Activated CD4-positive, alpha-beta T cell treated with anti-CD3 and anti-CD28 coated beads, Interleukin-2, amount 50 U/mL, for 16 hours (primary cell): ENCODE measurements at regions not wholly inside any gene's neighbourhood (a gene's known extent, or its start where the extent isn't known, plus 50 kb on each side); places are given as distances from the start of the nearest gene placed in this dataset.
"Not testable (repeated sequence)": the region's sequence is repeated elsewhere in the genome, so short reads cannot be mapped to it uniquely, and the experiment has no call there.

ENCODE experiments used
- DNase-seq: peaks from one replicate; pipeline ENCODE4 v3.0.0-alpha.2; 2020

DNA sequence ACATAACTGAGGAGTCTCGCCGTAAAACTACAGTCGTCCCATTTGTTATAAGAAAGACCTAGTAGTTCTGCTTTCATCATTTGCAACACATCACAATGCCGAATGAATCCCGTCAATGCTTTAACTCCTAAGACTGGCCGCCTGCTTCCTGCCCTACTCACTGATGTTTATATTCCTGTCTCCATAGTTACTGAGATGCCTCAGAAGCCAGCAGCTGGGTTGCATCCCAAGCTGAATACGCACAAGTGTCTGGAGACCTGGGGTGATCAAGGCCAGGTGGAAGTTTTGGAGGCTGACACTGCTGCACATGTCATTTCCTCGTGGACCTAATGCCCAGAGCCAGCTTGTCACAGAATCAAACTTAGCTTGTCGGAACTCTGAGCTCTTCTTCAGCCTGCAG is 95.2 kb upstream of the UBE2E1 start:
- no peak for DNase-seq

DNA sequence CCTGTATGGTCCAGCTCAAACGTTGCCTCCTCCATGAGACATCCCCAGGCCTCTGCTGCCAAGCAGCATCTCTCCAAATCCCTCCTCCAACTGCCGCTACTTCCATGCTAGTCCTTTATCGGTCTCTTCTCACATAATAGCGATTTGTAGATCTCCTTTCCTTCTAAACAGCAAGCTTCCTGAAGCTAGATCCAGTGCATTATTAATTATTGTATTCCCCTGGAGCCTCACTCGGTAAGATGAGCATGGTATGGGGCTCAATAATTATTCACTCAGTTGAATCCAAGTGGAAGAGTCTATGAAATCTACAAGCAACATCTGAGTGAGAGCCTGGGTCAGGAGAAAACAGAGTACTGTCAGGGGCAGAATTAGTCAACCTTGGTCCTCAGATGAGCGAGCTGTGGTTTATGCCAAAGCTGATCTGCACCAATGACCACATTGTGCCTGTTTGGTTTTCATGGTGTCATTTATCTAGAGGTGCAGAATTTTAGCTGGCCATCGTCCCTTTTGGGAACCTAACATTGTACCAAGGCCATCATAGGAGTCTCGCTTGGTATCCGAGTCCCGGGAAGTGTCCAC is 93.8 kb upstream of the UBE2E1 start:
- DNase-seq = peak; percentile 40

DNA sequence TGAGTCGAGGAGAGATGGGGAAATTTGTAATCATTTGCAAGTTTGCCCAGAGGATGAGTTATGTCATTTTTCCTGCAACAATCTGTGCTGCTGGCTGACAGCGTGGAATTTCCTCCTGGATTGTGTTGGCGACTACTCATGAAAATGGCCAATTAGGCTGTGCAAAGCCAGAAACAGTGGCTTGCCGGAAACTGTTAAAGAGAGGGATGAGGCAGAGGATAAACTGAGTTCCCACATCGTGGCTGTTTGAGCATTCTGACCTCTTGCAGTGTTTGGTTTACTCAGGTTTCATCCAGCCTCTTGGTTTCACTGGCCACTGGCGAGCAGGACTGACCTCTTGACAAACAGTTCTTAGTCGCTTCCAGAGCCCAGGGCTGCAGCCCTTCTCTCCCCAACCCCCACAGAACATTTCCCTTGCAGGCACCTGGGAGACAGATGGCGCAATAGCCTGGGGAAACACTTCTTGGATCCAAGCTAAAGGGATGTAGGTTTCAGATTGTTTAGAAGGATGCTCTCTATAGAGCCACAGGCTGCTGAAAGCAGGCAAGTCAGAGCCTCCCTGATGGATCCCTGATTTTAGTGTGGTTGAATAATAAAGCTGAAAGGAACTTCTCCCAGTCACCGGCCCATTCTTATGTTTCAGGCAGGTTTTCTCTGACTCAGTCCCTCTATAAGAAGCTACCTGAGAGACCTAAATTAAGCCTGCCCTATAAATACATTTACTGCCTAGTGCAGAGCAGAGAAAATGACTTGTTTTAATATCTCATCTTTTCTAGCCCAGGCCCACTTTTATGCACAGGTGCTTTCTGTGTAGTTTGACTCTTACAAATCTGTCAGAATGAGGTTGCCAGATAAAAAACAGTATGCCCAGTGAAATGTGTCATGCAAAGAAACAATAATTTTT is 92.8 kb upstream of the UBE2E1 start:
- no peak for DNase-seq

DNA sequence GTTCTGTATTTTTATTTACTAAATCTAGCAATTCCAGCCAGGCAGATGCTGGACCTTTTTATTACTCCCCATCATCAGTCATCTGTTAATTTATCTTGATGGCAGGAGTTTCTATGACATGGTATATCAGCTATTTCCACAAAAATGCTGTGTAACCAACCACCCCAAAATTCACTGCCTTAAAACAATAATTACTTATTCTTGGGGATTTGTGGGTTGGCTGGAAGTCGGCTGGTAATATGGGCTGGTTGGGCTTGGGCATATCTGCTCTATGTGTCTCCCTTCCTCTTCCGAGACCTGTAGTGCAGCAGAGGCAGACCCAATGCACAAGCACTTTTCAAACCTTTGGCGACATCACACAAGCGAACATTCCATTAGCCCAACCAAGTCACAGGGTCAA is 92.1 kb upstream of the UBE2E1 start:
- no peak for DNase-seq

DNA sequence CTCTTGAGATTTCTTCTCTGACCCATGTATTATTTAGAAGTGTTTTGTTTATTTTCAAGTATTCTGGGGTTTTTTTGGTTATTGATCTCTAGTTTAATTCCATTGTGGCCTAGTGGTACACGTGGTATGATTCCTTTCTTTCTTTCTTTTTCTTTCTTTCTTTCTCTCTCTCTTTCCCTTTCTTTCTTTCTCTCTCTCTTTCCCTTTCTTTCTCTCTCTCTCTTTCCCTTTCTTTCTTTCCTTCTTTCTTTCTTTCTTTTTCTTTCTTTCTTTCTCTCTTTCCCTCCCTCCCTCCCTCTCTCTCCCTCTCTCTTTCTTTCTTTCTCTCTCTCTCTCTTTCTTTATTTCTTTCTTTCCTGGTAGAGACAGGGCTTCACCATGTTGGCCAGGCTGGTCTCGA is 85.7 kb upstream of the UBE2E1 start:
- no peak for DNase-seq

DNA sequence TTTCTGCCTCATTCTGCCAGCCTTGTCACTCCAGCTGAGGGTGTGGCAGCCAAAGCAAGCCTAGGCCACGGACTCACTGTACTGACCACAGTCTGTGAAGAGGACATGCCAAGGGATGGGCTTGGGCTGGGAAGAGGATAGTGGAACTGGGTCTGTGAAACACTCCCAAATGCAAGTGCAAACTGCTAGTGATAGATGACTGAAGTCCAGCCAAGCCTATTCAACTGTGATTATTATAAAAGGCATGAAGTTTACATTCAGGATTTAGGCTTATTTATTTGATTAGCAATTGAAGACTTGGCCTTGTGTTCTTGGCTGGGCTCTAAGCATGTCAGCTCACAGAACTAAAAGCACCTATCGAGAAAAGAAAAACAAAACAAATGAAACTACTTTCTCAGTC is 84.9 kb upstream of the UBE2E1 start:
- DNase-seq = no peak

DNA sequence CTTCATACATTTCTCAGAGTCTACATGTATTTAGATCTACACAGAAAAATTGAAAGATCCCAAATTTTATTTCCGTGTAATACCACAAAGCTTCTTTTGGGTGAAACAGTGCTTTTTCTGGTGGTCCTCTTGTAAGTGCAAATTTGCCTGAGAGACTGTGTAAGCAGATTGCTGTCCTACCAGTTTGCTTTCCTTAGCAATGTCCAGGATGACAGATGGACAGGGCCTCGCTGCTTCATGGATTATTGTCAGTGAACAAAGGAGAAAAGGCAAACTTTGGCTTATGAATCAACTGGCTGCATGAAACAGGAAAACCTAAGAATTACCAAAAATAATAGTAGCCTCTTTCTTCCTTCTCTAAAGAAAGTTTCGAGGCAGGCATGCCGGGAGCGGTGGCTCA is 82.6 kb upstream of the UBE2E1 start:
- DNase-seq = no peak

DNA sequence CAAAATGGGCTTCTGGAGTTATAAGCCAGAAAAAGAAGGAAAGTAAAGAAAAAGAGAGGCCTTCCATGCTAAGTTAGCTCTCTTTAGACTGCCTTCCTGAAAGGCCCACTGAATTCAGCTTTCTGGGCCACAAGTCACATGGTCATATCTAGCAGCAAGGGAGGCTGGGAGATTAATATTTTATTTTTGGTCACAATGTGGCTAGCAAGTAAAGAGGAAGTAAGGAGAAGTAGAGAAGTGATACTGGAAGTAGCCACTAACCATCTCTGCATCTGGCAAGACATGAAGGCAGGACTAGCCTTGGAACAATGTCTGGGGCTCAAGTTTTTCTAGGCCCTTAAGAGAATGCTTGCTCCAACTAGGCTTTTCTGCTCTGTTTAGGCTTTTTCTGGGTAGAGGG is 81.8 kb upstream of the UBE2E1 start:
- DNase-seq = no peak

DNA sequence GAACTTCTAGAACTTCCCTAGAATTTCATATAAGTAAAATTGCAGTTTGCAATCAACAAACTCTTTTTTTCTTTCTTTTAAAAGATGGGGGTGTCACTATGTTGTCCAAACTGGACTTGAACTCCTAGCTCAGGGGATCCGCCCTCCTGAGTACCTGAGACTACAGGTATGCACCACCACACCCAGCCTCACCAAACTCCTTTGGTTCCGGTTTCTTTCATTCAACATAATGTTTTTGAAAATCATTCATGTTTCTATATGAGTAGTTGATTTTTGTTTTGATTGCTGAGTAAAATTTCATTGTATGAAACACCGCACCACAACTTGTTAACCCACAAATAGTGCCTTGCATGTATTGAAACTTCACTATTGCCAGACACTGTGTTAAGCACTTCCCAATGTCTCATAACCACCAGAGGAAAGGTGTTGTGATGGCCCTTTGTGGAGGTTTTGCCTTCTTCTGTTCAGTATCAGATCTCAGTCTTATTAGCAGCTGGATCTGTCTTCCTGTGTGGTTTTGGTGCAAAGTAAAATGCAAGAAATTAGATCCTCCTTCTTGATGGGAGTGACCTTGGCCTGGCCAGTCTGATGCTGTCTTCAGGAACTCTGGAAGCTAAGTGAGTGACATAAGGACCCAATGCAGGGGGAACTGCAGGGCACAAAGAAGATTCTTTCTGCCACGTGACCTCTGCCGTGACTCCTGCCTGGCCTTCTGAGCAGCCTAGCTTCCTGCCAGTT is 78.8 kb upstream of the UBE2E1 start:
- DNase-seq = peak; percentile 79

DNA sequence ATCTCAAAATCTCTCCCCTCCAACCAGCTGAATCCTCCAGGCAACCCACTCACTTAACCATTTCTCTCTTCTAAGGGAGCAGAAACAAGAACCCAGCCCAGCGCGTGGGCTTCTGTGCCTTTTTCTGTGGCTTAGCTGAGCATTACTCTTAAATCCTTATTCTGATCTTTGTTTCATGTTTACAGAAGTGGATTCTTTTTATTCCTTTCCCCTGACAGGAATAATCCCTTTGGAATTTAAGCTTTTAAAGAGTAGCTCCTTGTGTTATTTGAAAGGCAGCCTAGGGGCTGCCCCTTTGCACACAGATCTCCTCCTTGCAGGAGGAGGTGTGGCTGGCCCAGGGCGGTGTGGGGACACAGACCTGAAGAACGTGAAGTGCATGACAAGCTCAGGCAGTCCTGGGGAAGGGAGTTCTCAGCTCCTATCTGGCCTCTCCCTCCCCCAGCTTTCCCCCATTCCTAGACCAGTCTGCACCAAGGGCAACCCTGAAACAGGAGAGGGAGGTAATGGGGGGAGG is 77.1 kb upstream of the UBE2E1 start:
- DNase-seq = no peak

DNA sequence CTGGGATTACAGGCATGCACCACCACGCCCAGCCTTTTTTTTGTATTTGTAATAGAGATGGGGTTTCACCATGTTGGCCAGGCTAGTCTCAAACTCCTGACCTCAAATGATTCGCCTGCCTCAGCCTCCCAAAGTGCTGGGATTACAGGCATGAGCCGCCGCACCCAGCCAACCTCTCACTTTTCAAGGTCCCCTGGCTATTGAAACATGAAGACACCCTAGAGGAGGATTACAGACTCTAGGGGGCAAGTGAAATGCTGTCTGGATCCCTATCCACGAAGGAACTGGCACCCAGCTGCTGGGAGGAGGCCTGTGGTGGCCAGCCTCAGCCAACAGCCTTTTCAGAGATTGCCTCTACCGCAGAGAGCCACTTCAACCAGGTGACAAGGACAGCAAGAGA is 76.4 kb upstream of the UBE2E1 start:
- DNase-seq = not testable (repeated sequence)

DNA sequence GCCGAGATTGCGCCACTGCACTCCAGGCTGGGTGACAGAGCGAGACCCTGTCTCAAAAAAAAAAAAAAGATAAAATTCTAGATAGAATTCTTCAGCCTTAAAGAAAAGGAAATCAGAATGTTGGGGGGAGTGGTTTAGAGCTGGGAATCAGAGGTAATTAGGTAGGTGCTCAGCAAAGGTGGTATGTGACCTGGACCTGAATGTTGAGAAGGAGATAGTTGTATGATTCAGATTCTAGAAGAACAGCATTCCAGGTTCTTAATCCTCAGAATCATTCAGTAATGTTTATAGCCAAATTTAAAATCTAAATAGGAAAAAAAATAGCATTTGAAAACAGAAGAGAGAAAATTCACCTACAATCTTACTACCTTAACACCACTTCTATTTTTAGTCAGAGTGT is 71.3 kb upstream of the UBE2E1 start:
- DNase-seq = no peak

DNA sequence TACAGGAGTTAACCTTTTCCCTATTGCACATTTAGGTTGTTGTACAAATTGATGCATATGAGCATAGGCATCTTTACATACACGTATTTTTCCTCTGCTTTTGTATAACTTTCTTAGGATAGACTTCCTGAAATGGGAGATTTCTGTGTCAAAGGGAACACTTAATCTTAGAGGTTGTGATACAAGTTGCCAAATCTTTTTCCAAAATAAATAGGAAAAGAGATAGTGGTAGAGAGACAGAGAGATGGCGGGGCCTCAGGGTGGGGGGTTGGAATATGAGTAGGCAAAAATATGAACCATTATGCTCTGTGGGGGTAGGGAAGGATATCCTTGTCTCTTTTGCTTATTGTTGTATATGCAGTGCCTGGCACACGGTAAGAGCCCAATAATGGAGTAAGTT is 70.7 kb upstream of the UBE2E1 start:
- no peak for DNase-seq

DNA sequence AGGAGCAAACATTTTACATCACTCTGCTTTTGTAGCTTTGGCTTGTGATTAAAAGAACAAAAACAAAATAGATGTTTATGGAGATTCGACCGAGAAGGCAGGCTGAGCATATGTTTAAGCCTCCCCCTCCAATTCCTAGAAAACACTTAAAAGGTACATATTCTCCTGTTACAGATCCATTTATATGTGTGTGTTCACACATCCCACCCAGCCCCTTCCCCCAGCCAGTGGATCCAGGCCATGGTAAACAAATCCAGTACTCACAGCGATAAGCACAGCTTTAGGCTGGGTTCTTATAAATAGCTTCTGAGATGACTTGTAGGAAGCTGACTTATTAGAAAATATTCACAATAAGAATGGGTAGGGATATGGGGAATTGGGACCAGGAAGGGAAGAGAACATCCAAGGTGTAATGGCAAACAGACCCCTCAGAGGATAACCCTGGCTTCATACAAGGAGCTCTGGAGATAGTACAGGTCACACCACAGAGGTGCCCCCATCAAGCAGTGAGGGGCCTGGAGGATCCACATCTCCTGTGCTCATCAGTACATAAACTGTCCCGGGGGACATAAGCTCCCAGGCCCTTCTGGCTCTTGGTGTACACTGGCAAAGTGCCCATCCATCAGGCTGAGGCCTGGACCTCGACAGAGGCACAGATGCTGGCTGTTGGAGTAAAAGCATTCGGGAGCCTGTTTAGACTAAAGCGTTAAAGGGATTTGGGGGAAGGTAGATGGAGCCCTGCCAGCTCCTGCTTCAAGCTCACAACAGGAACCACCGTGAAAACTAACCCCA is 70.0 kb upstream of the UBE2E1 start:
- DNase-seq = no peak

DNA sequence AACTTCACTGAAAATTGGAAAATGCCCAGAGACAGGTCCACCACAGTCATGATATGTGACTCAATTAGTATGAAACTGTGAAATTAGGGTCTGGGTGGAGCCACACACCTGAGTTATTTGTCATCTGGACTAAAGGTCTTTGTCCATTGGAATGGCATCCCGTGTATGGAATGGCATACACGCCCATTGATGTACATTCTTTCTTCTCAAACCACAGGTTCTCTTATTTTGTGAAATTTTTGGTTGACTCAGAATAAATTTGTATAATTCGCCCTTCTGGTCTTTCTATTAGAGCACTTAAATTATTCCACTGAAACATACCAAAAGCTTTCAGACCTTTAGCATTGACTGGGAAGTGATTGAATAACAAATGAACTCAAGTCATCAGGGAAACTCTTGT is 66.8 kb upstream of the UBE2E1 start:
- DNase-seq = no peak

DNA sequence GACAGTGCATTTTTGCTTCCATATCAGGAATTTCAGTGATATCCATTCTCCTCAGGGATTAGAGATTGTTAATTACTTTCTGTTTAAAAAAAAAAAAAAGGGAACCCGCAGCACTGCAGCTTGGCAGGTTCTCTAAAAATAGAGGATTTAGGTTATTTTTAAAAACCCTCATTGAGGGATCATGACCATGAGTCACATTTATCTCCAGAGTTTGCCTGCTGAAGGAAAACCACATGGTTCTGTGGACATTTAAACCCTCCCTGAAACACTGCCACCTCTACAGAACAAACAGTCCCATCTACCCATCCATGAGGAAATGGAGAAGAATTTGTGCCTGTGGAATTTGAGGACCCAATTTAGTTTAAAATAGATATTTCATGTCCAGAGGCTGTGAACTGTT is 66.2 kb upstream of the UBE2E1 start:
- DNase-seq = no peak

DNA sequence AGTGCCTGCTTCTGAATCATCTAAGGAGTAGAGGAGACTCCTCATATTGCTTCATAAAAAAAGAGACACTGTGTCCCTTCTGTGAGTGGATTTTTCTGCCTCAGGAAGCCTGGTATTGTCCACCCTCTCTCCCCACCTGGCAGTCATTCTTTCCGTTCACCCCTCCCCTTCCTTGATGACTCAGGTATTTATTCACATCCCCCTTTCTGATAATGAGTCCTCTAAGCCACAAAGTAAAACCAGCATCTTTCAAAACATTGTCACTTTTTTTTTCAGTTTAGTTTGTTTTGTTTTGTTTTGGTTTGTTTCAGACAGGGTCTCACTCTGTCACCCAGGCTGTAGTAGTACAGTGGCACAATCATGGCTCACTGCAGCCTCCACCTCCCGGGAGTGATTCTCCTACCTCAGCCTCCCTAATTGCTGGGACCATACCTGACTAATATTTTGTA is 65.2 kb upstream of the UBE2E1 start:
- peak; percentile 85 for DNase-seq

DNA sequence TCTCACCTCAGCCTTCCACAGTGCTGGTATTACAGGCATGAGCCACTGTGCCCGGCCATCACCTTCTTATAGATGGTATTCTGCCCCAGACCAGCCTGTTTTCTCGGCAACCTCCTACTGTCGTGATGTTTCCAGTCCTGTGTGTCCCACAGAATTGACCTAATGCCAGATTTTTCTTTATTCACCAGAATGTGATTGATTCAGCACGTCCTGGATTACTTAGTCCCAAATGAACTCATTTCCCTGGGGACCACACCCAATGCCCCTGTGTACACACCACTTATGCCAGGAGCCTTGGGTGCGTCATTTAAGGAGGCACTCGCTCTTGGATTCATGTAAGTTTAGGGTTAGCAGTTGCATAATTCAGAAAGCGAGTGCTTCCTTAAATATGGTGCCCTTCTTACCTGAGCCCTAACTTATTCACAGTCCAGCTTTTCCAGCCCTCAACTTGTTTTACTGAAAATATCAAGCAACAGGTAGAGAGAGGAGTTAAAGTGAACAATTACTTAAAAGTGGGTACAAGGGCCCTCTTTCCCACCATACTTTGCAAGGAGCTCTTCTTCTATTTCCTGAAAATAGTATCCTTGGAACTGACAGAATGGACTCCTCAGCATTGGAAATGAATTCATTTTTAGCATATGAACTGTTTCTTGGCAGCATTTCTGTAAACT is 64.6 kb upstream of the UBE2E1 start:
- no peak for DNase-seq

DNA sequence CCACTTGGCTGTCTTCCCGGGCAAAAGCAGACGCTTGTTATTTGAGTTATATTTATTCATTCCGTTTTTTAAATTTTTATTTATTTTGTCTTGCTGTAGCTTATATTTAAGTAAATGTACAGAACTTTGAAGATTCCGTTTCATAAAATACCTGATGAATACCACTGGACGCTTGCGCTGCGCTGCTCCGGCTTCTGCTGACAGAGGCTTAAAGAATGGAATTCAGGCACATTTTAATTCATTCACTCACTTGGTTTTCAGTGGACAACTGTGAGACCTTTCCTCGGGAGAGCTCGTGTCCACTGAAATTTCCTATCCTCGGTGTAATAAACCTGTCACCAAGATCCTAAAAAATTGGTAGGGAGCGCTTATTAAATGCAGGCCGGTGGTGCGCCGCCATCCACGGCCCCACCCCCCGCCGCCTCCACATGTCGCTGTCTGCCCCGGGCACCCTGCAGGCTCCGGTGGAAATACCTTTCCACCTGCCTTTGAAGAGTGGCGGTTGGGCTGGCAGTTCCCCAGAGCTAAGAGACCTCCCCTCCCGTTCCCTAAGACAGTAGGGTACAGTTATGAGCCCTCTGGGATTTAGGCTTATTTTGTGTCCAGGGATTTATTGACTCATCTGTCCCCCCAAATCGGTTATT is 62.5 kb upstream of the UBE2E1 start:
- no peak for DNase-seq

DNA sequence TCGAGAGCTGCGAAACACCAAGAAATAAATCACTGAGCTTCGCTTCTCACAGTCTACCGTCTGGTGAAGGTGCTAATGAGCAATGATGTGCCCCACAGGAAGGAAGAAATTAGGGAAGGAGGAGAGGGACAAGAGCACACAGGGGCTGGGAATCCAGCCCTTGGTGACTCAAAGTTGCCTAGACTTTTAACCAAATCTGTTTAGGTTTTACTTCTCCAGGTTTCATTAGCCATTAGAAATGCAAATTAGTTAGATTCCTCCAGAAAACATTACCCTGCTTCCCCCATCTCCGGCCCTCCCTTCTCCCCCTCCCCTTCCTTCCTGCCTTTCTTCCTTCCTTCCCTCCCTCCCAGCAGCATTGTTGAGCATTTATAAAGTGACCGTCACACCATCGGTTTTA is 59.3 kb upstream of the UBE2E1 start:
- no peak for DNase-seq

DNA sequence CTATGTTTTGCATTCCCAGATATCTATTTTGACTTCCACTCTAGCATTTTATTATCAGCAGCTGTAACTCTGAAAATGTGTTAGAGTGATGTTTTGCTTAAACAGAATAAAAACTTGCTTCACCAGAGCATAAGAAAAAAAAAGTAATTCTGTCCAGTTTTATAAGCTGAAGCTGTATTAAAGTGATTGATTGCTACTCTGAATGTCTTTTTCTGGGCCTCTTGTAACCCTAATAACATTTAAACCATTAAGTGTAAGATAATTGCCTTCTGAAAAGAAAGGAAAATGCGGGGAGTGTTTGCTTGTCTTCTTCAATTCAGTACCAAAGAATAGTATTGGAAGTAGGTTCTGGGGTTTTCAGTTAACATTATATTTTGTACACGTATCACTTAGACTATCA is 57.9 kb upstream of the UBE2E1 start:
- no peak for DNase-seq
